ENCODE measurements at regions not wholly inside any gene's neighbourhood (a gene's known extent, or its start where the extent isn't known, plus 50 kb on each side); places are given as distances from the start of the nearest gene placed in this dataset.

DNA sequence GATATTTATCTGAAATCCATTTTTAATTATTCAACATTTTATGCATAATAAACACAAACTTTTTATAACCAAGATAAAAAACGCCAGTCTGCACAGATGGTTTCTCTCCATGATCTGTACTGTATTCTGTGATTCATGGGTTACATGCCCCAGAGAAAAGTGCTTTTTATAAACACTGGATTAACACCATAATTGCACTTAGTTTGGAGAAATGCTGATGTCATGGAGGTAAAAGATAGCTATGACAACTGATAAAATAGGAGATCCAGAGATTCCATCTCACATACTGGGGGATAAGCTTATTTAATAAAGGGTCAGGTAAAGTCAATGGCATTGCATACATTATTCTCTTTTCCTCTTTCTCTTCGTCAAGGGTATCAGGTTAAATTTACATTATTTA, 1460.4 kb upstream of the ALCAM start:
- H3K27me3 ChIP-seq (ENCODE audit: control insufficient read depth, extremely low read depth, insufficient read depth, low read length) = no peaks in the 10 kb centered on the region
- dilution Hi-C loops (cut with MboI; ENCODE audit: extremely low pct_ligation_motif_present, low sequenced_read_pairs) = no loop called here
- no peak for FAIRE-seq

DNA sequence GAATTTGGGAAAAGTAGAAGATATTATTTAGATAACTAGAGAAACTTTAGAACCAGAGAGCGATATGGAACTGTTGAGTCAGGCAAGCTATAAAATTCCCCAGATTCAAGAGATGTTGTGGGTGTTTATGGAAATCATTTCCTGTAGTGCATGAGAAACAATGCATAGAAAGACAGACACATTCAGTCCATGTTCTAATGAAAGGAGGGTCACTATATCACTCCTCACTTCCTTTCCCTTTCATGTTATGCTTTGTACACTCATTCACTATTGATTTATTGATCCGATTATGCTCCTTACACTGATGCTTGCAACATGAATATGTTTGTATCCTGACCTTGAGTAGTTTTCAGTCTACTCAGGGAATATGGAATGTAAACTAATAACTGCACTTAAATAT, 1459.9 kb upstream of the ALCAM start:
- dilution Hi-C loops (cut with MboI; ENCODE audit: extremely low pct_ligation_motif_present, low sequenced_read_pairs) = no loop called here
- H3K4me1 ChIP-seq (ENCODE audit: control insufficient read depth, extremely low read depth, insufficient read depth, low read length) = no peaks in the 10 kb centered on the region
- no peaks in the 10 kb centered on the region for H3K27me3 ChIP-seq (ENCODE audit: control insufficient read depth, extremely low read depth, insufficient read depth, low read length)
- H3K9ac ChIP-seq (ENCODE audit: control insufficient read depth, extremely low read depth, insufficient read depth, low read length) = no peak overlapping the region
- no peak overlapping the region for H3K4me3 ChIP-seq (ENCODE audit: control insufficient read depth in 2 of 3, extremely low read depth in 1 of 3, insufficient read depth in 2 of 3, low read depth in 1 of 3, low read length in 3 of 3)
- no peak overlapping the region for H2AFZ ChIP-seq (ENCODE audit: control insufficient read depth, low read length)
- no peaks in the 10 kb centered on the region for H3K36me3 ChIP-seq (ENCODE audit: control insufficient read depth in 2 of 2, extremely low read depth in 1 of 2, insufficient read depth in 2 of 2, low read length in 2 of 2)
- no peak overlapping the region for H3K27ac ChIP-seq (ENCODE audit: control insufficient read depth, insufficient read depth, low read length)
- no peaks in the 10 kb centered on the region for H4K20me1 ChIP-seq (ENCODE audit: control insufficient read depth, extremely low read depth, insufficient read depth, low read length)
- FAIRE-seq (no peak), DNase-seq (ENCODE audit: low read depth, low spot score) (no peak)
- no peak for TF ChIP-seq EZH2 (IDR thresholded peaks at IDR 0.05; ENCODE audit: low read length)
- TF ChIP-seq, protein P1, sequence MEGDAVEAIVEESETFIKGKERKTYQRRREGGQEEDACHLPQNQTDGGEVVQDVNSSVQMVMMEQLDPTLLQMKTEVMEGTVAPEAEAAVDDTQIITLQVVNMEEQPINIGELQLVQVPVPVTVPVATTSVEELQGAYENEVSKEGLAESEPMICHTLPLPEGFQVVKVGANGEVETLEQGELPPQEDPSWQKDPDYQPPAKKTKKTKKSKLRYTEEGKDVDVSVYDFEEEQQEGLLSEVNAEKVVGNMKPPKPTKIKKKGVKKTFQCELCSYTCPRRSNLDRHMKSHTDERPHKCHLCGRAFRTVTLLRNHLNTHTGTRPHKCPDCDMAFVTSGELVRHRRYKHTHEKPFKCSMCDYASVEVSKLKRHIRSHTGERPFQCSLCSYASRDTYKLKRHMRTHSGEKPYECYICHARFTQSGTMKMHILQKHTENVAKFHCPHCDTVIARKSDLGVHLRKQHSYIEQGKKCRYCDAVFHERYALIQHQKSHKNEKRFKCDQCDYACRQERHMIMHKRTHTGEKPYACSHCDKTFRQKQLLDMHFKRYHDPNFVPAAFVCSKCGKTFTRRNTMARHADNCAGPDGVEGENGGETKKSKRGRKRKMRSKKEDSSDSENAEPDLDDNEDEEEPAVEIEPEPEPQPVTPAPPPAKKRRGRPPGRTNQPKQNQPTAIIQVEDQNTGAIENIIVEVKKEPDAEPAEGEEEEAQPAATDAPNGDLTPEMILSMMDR (optimal IDR thresholded peaks at IDR 0.05 in 1 of 3, IDR thresholded peaks at IDR 0.05 in 1 of 3, conservative IDR thresholded peaks at IDR 0.05 in 1 of 3; ENCODE audit: extremely low read depth in 1 of 3, insufficient read depth in 2 of 3, low read length in 3 of 3) = no peak
- no peaks in the 10 kb centered on the region for H3K79me2 ChIP-seq (ENCODE audit: control insufficient read depth, insufficient read depth, low read length)
- H3K9me3 ChIP-seq (ENCODE audit: control insufficient read depth, low read depth, low read length) = no peaks in the 10 kb centered on the region
- no peak overlapping the region for H3K4me2 ChIP-seq (ENCODE audit: control insufficient read depth, extremely low read depth, insufficient read depth, low read depth, low read length)
- no peaks in the 10 kb centered on the region for H3K9me1 ChIP-seq (ENCODE audit: control insufficient read depth, extremely low read depth, insufficient read depth, low read length)

More for the DNA sequence above, 1460.4 kb upstream of the ALCAM start:
- no peak for DNase-seq (ENCODE audit: low read depth, low spot score)
- H3K9me3 ChIP-seq (ENCODE audit: control insufficient read depth, low read depth, low read length) = no peaks in the 10 kb centered on the region
- H3K4me1 ChIP-seq (ENCODE audit: control insufficient read depth, extremely low read depth, insufficient read depth, low read length) = no peaks in the 10 kb centered on the region
- no peaks in the 10 kb centered on the region for H3K79me2 ChIP-seq (ENCODE audit: control insufficient read depth, insufficient read depth, low read length)
- no peak overlapping the region for H3K9ac ChIP-seq (ENCODE audit: control insufficient read depth, extremely low read depth, insufficient read depth, low read length)
- TF ChIP-seq EZH2 (IDR thresholded peaks at IDR 0.05; ENCODE audit: low read length) = no peak
- TF ChIP-seq, protein P1 (optimal IDR thresholded peaks at IDR 0.05 in 1 of 3, IDR thresholded peaks at IDR 0.05 in 1 of 3, conservative IDR thresholded peaks at IDR 0.05 in 1 of 3; ENCODE audit: extremely low read depth in 1 of 3, insufficient read depth in 2 of 3, low read length in 3 of 3) = no peak
- no peaks in the 10 kb centered on the region for H4K20me1 ChIP-seq (ENCODE audit: control insufficient read depth, extremely low read depth, insufficient read depth, low read length)
- H3K4me3 ChIP-seq (ENCODE audit: control insufficient read depth in 2 of 3, extremely low read depth in 1 of 3, insufficient read depth in 2 of 3, low read depth in 1 of 3, low read length in 3 of 3) = no peak overlapping the region
- no peak overlapping the region for H3K4me2 ChIP-seq (ENCODE audit: control insufficient read depth, extremely low read depth, insufficient read depth, low read depth, low read length)
- no peak overlapping the region for H3K27ac ChIP-seq (ENCODE audit: control insufficient read depth, insufficient read depth, low read length)
- H3K36me3 ChIP-seq (ENCODE audit: control insufficient read depth in 2 of 2, extremely low read depth in 1 of 2, insufficient read depth in 2 of 2, low read length in 2 of 2) = no peaks in the 10 kb centered on the region
- no peak overlapping the region for H2AFZ ChIP-seq (ENCODE audit: control insufficient read depth, low read length)
- H3K9me1 ChIP-seq (ENCODE audit: control insufficient read depth, extremely low read depth, insufficient read depth, low read length) = no peaks in the 10 kb centered on the region
